ENCODE measurements at regions not wholly inside any gene's neighbourhood (a gene's known extent, or its start where the extent isn't known, plus 50 kb on each side); places are given as distances from the start of the nearest gene placed in this dataset.
"Not testable (repeated sequence)": the region's sequence is repeated elsewhere in the genome, so short reads cannot be mapped to it uniquely, and the experiment has no call there.

DNA sequence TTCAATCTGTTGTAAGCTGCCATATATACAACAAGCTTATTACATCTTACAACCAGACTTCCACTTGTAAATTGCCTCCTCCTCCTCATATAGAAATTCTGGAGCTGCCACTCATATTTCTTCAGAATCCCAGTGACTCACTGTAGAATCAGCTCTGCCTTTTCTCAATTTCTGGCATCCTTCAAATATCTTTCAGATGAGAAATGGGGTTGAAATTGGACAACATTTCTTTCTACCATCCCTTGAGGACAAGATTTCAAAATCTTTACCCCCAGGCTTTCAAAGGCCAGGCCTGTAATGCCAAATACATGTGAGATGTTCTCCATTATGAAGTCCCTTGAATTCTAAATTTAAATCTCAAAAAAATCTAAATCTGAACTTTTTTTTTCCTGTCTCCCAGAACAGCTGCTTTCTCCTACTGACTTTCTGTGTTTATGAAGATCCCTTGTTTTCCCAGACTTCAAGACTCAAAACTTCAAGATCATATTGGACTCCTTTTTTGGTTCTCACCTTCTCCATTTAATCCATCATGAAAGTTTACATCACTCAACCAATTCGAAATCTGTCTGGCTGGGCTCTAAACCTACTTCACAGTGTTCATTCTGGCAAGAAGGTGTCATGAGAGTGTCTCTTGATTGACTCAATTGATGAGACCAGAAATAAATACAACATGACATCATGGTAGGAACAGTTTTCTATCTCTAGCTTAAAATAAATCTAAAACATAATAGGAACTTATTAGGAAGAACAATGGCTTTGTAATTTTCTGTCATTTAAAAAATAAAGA is 109.8 kb downstream of the HMHB1 start:
- no peaks in the 10 kb centered on the region for H3K27me3 ChIP-seq
- no peaks in the 10 kb centered on the region for H3K36me3 ChIP-seq
- H3K4me3 ChIP-seq: no peak overlapping the region
- no peak for TF ChIP-seq CTCF (IDR thresholded peaks at IDR 0.05)
- DNase-seq (ENCODE audit: low spot score in 2 of 2): no peak
- no peaks in the 10 kb centered on the region for H3K9me3 ChIP-seq
- no peaks in the 10 kb centered on the region for H3K4me1 ChIP-seq
- intact Hi-C loops (cut with DNase I): no loop called here
- no peak overlapping the region for H3K27ac ChIP-seq

- no peaks in the 10 kb centered on the region for H3K9me3 ChIP-seq
- intact Hi-C loops (cut with DNase I): no loop called here
- no peak overlapping the region for H3K4me3 ChIP-seq
- H3K4me1 ChIP-seq: no peaks in the 10 kb centered on the region
- H3K36me3 ChIP-seq: no peaks in the 10 kb centered on the region
- no peak for DNase-seq (ENCODE audit: low spot score in 2 of 2)
- no peaks in the 10 kb centered on the region for H3K27me3 ChIP-seq
- no peak for TF ChIP-seq CTCF (IDR thresholded peaks at IDR 0.05)
- no peak overlapping the region for H3K27ac ChIP-seq
These were observed 110.8 kb downstream of the HMHB1 start for GRCh38 chr5:143922718-143923117.

GRCh38 chr5:143923634-143924266 is 111.8 kb downstream of the HMHB1 start:
- no peaks in the 10 kb centered on the region for H3K9me3 ChIP-seq
- no peak overlapping the region for H3K4me3 ChIP-seq
- H3K36me3 ChIP-seq: no peaks in the 10 kb centered on the region
- H3K27me3 ChIP-seq: no peaks in the 10 kb centered on the region
- no peak for TF ChIP-seq CTCF (IDR thresholded peaks at IDR 0.05)
- no peak overlapping the region for H3K27ac ChIP-seq
- intact Hi-C loops (cut with DNase I): no loop called here
- no peaks in the 10 kb centered on the region for H3K4me1 ChIP-seq
- DNase-seq (ENCODE audit: low spot score in 2 of 2): no peak

DNA sequence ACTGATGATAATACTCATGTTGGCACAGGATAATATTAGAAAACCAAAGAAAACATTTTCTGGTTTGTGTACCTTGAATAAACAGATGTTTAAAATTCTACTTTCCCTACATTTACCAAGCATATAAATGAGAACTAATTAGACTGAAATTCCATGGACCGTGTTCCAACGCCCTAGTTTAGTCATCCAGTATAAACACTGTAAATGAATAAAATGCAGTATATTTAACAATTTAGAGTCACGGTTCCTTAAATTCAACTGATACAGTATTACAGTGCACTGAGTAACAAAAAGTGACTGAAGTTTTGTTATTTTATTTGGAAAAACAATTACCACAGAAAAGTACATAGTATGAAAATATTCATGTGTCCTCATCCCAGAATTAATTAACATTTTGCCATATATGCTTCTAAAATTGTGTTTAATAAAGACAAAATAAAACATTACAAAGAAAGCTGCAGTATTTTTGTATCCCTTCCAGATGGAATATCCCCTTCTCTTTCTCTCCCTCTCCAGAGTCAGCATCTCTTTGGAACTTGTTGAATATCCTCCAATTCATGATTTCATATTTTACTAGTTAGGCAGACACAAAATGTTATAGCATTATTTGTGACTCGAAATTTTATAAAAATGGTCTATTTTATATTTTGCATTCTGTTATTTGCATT is 112.5 kb downstream of the HMHB1 start:
- intact Hi-C loops (cut with DNase I): no loop called here
- no peak overlapping the region for H3K27ac ChIP-seq
- H3K36me3 ChIP-seq: no peaks in the 10 kb centered on the region
- no peak for TF ChIP-seq CTCF (IDR thresholded peaks at IDR 0.05)
- H3K27me3 ChIP-seq: no peaks in the 10 kb centered on the region
- no peak overlapping the region for H3K4me3 ChIP-seq
- DNase-seq (ENCODE audit: low spot score in 2 of 2): no peak
- H3K9me3 ChIP-seq: no peaks in the 10 kb centered on the region
- H3K4me1 ChIP-seq: no peaks in the 10 kb centered on the region

GRCh38 chr5:143924979-143925325 is 113.0 kb downstream of the HMHB1 start:
- DNase-seq (ENCODE audit: low spot score in 2 of 2); H3K4me3 ChIP-seq; H3K36me3 ChIP-seq; H3K27ac ChIP-seq; H3K4me1 ChIP-seq; H3K27me3 ChIP-seq; H3K9me3 ChIP-seq; intact Hi-C loops (cut with DNase I): not testable (repeated sequence)

GRCh38 chr5:143929486-143929885 is 117.5 kb downstream of the HMHB1 start:
- no peaks in the 10 kb centered on the region for H3K27me3 ChIP-seq
- H3K4me1 ChIP-seq: no peaks in the 10 kb centered on the region
- H3K9me3 ChIP-seq: no peaks in the 10 kb centered on the region
- H3K27ac ChIP-seq: no peak overlapping the region
- no peak for DNase-seq (ENCODE audit: low spot score in 2 of 2)
- no peak for TF ChIP-seq CTCF (IDR thresholded peaks at IDR 0.05)
- intact Hi-C loops (cut with DNase I): no loop called here
- no peak overlapping the region for H3K4me3 ChIP-seq
- no peaks in the 10 kb centered on the region for H3K36me3 ChIP-seq
